ENCODE measurements at regions not wholly inside any gene's neighbourhood (a gene's known extent, or its start where the extent isn't known, plus 50 kb on each side); places are given as distances from the start of the nearest gene placed in this dataset.

DNA sequence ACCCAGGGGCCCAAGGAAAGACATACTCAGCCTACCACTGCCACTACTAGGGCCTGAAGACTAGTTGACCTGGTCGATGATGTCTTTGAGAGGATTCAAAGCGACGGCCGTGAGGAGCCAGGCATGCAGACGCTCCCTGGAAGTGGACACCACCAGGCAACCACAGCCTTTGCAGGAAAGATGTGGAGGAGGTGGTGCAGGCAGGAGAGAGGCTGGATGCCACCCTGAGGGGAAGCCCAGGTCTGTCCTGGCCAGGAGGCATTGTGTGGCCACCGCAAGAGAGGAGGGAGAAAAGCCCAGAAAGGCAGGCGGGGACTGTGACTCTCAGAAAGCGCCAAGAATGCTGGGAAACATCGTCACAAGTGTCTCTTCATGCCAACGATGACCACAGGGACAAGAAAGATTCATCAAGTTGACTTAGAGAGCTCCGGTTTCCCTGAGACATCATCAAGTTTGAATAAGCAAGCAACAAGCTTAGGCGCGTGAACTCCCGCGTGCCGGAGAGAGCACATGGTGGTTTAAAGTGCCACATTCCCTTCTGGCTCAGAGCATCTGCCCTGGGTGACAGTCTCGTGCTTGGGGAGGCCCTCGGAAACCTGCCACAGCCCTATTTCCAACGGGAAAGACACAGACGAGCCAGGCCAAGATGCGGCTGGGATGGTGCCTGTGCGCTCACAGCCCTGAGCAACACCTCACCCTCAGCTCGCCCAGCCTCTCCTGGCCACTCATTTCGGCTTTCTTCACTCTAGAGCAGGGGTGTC lies 464.5 kb upstream of the SALL3 start:
- no peak overlapping the region for H3K4me2 ChIP-seq (ENCODE audit: low read length)
- H3K36me3 ChIP-seq (ENCODE audit: insufficient read depth, low read length), result no peaks in the 10 kb centered on the region
- H3K9me2 ChIP-seq (ENCODE audit: insufficient read depth, low read length), result no peaks in the 10 kb centered on the region
- TF ChIP-seq, protein P1, sequence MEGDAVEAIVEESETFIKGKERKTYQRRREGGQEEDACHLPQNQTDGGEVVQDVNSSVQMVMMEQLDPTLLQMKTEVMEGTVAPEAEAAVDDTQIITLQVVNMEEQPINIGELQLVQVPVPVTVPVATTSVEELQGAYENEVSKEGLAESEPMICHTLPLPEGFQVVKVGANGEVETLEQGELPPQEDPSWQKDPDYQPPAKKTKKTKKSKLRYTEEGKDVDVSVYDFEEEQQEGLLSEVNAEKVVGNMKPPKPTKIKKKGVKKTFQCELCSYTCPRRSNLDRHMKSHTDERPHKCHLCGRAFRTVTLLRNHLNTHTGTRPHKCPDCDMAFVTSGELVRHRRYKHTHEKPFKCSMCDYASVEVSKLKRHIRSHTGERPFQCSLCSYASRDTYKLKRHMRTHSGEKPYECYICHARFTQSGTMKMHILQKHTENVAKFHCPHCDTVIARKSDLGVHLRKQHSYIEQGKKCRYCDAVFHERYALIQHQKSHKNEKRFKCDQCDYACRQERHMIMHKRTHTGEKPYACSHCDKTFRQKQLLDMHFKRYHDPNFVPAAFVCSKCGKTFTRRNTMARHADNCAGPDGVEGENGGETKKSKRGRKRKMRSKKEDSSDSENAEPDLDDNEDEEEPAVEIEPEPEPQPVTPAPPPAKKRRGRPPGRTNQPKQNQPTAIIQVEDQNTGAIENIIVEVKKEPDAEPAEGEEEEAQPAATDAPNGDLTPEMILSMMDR (conservative IDR thresholded peaks at IDR 0.05; ENCODE audit: low read length), result no peak
- TF ChIP-seq EZH2phosphoT487 (IDR thresholded peaks at IDR 0.05; ENCODE audit: borderline replicate concordance, low read depth, low read length), result no peak
- no peaks in the 10 kb centered on the region for H3K9me3 ChIP-seq (ENCODE audit: low read length)
- H3K79me2 ChIP-seq (ENCODE audit: insufficient read depth, low read depth, low read length), result no peaks in the 10 kb centered on the region
- POLR2A ChIA-PET, result no interaction called here
- no peaks in the 10 kb centered on the region for H3K4me1 ChIP-seq (ENCODE audit: insufficient read depth, low read length, poor library complexity, severe bottlenecking)
- no peak for DNase-seq (ENCODE audit: low spot score)
- no peak overlapping the region for H3K4me3 ChIP-seq (ENCODE audit: low read depth, low read length, poor library complexity, severe bottlenecking)
- H2AFZ ChIP-seq (ENCODE audit: low read length), result no peak overlapping the region
- H4K20me1 ChIP-seq (ENCODE audit: insufficient read depth, low read length), result no peaks in the 10 kb centered on the region
- no TSS peak for BruUV-seq (replicated peaks)
- CTCF ChIA-PET (ENCODE audit: unreplicated experiment), result no interaction called here
- H3K27ac ChIP-seq (ENCODE audit: low read depth, low read length, poor library complexity, severe bottlenecking), result no peak overlapping the region
- intact Hi-C loops (cut with micrococcal nuclease; ENCODE audit: unreplicated experiment), result no loop called here

DNA sequence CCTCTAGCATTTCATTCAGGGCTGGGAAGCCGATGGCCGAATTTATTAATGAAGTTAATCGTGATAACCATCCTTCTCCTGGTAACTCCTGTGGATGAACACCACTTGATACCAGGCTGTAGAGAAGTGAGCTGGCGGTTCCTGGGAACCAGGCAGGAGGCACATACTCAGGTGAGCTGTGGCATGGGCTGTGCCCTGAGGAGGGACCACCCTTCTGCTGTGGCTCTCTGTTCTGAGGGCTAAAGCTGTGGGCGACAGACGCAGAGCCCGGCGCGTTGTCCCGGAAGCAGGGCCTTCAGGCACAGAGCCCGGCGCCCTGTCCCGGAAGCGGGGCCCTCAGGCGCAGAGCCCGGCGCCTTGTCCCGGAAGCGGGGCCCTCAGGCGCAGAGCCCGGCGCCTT lies 462.3 kb upstream of the SALL3 start:
- TF ChIP-seq, protein P1 (conservative IDR thresholded peaks at IDR 0.05; ENCODE audit: low read length), result no peak
- H3K9me3 ChIP-seq (ENCODE audit: low read length), result no peaks in the 10 kb centered on the region
- H4K20me1 ChIP-seq (ENCODE audit: insufficient read depth, low read length), result no peaks in the 10 kb centered on the region
- no peaks in the 10 kb centered on the region for H3K9me2 ChIP-seq (ENCODE audit: insufficient read depth, low read length)
- DNase-seq (ENCODE audit: low spot score), result no peak
- no TSS peak for BruUV-seq (replicated peaks)
- POLR2A ChIA-PET, result no interaction called here
- no peaks in the 10 kb centered on the region for H3K79me2 ChIP-seq (ENCODE audit: insufficient read depth, low read depth, low read length)
- CTCF ChIA-PET (ENCODE audit: unreplicated experiment), result no interaction called here
- H3K4me2 ChIP-seq (ENCODE audit: low read length), result no peak overlapping the region
- no peak overlapping the region for H3K4me3 ChIP-seq (ENCODE audit: low read depth, low read length, poor library complexity, severe bottlenecking)
- H3K36me3 ChIP-seq (ENCODE audit: insufficient read depth, low read length), result no peaks in the 10 kb centered on the region
- H3K27ac ChIP-seq (ENCODE audit: low read depth, low read length, poor library complexity, severe bottlenecking), result no peak overlapping the region
- H2AFZ ChIP-seq (ENCODE audit: low read length), result no peak overlapping the region
- H3K4me1 ChIP-seq (ENCODE audit: insufficient read depth, low read length, poor library complexity, severe bottlenecking), result no peaks in the 10 kb centered on the region
- intact Hi-C loops (cut with micrococcal nuclease; ENCODE audit: unreplicated experiment), result no loop called here

DNA sequence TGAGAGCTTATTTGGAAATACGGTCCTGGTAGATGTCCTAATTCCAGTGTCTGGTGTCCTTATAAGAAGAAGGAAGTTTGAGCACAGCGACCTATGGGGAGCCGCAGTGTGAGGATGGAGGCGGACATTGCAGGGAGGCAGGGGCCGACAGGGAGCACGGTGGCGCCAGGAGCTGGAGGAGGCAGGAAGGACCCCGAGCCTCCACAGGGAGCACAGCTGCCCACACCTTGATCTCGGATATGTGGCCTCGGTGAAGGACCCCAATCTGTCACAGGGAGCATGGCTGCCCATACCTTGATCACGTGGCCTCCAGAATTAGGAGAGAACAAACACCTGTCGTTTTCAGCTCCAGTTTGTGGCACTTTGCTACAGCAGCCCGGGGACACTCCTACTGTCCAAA lies 461.6 kb upstream of the SALL3 start:
- POLR2A ChIA-PET, result no interaction called here
- H3K79me2 ChIP-seq (ENCODE audit: insufficient read depth, low read depth, low read length), result no peaks in the 10 kb centered on the region
- H3K27ac ChIP-seq (ENCODE audit: low read depth, low read length, poor library complexity, severe bottlenecking), result no peak overlapping the region
- TF ChIP-seq, protein P1 (conservative IDR thresholded peaks at IDR 0.05; ENCODE audit: low read length), result no peak
- no peak for TF ChIP-seq EZH2phosphoT487 (IDR thresholded peaks at IDR 0.05; ENCODE audit: borderline replicate concordance, low read depth, low read length)
- no peaks in the 10 kb centered on the region for H3K9me2 ChIP-seq (ENCODE audit: insufficient read depth, low read length)
- BruUV-seq (replicated peaks), result no TSS peak
- no peaks in the 10 kb centered on the region for H3K4me1 ChIP-seq (ENCODE audit: insufficient read depth, low read length, poor library complexity, severe bottlenecking)
- intact Hi-C loops (cut with micrococcal nuclease; ENCODE audit: unreplicated experiment), result no loop called here
- H3K9me3 ChIP-seq (ENCODE audit: low read length), result no peaks in the 10 kb centered on the region
- DNase-seq (ENCODE audit: low spot score), result no peak
- no peaks in the 10 kb centered on the region for H4K20me1 ChIP-seq (ENCODE audit: insufficient read depth, low read length)
- H2AFZ ChIP-seq (ENCODE audit: low read length), result no peak overlapping the region
- no peak overlapping the region for H3K4me3 ChIP-seq (ENCODE audit: low read depth, low read length, poor library complexity, severe bottlenecking)
- no peaks in the 10 kb centered on the region for H3K36me3 ChIP-seq (ENCODE audit: insufficient read depth, low read length)
- H3K4me2 ChIP-seq (ENCODE audit: low read length), result no peak overlapping the region
- CTCF ChIA-PET (ENCODE audit: unreplicated experiment), result no interaction called here
